ENCODE measurements at regions not wholly inside any gene's neighbourhood (a gene's known extent, or its start where the extent isn't known, plus 50 kb on each side); places are given as distances from the start of the nearest gene placed in this dataset.

GRCh38 chr6:160930547-160931377 lies 60.8 kb upstream of the MAP3K4 start (continued):
- TF ChIP-seq HMGXB4 (CRISPR knock-in tag; IDR thresholded peaks at IDR 0.05; ENCODE audit: borderline replicate concordance in 1 of 2, low read depth in 1 of 2) (peak; percentile 81 to 90), EHMT2 (IDR thresholded peaks at IDR 0.05; ENCODE audit: borderline replicate concordance, low read depth, low read length) (no peak), HMG20A (CRISPR knock-in tag; IDR thresholded peaks at IDR 0.05; ENCODE audit: borderline replicate concordance) (no peak), TEF (CRISPR knock-in tag; IDR thresholded peaks at IDR 0.05) (no peak), RNF219 (CRISPR knock-in tag; IDR thresholded peaks at IDR 0.05) (no peak), ZNF34 (CRISPR knock-in tag; IDR thresholded peaks at IDR 0.05; ENCODE audit: borderline replicate concordance) (0 out of 2 replicates have a peak, but pooled peaks have one; percentile 28), IRF2 (CRISPR knock-in tag; IDR thresholded peaks at IDR 0.05) (no peak), ZSCAN31 (CRISPR knock-in tag; IDR thresholded peaks at IDR 0.05; ENCODE audit: low read depth) (0 out of 2 replicates have a peak, but pooled peaks have one; percentile 27), MYC (CRISPR knock-in tag; IDR thresholded peaks at IDR 0.05; ENCODE audit: borderline replicate concordance) (no peak), KAT2B (IDR thresholded peaks at IDR 0.05; ENCODE audit: borderline replicate concordance, low read depth, low read length) (no peak), FOXA1 (IDR thresholded peaks at IDR 0.05) (no peak), FOXA1 (CRISPR knock-in tag; IDR thresholded peaks at IDR 0.05) (no peak), THAP11 (CRISPR knock-in tag; IDR thresholded peaks at IDR 0.05) (no peak), ZNF251 (CRISPR knock-in tag; IDR thresholded peaks at IDR 0.05) (no peak), ZXDC (CRISPR knock-in tag; IDR thresholded peaks at IDR 0.05) (no peak), E2F2 (CRISPR knock-in tag; IDR thresholded peaks at IDR 0.05; ENCODE audit: borderline replicate concordance) (no peak), HBP1 (CRISPR knock-in tag; IDR thresholded peaks at IDR 0.05; ENCODE audit: low read depth) (no peak), PHB2 (IDR thresholded peaks at IDR 0.05; ENCODE audit: partially characterized antibody) (no peak)

Data from HepG2 (cell line).